ENCODE measurements at regions not wholly inside any gene's neighbourhood (a gene's known extent, or its start where the extent isn't known, plus 50 kb on each side); places are given as distances from the start of the nearest gene placed in this dataset.

GRCh38 chr20:24770628-24771541, 178.2 kb upstream of the CST7 start:
- ChIA-PET CTCF (no interaction called here), POLR2A (no interaction called here)
- no TSS peak for BruUV-seq (replicated peaks)
- no peak overlapping the region for H2AFZ ChIP-seq (ENCODE audit: low read depth, low read length)
- H3K9me3 ChIP-seq (replicated peaks; ENCODE audit: control insufficient read depth, insufficient read depth, low read length), result no peaks in the 10 kb centered on the region
- no peaks in the 10 kb centered on the region for H3K79me2 ChIP-seq (ENCODE audit: control insufficient read depth, insufficient read depth, low read length)
- no peaks in the 10 kb centered on the region for H3K9me1 ChIP-seq (replicated peaks; ENCODE audit: control insufficient read depth, extremely low read depth, insufficient read depth, low read length)
- DNase-seq (ENCODE audit: low read depth, low spot score) (no peak), FAIRE-seq (no peak)
- no peak overlapping the region for H3K4me3 ChIP-seq (replicated peaks in 1 of 3; ENCODE audit: insufficient read depth in 1 of 3, low read depth in 1 of 3, low read length in 3 of 3)
- H3K36me3 ChIP-seq (ENCODE audit: control insufficient read depth in 2 of 2, extremely low read depth in 1 of 2, insufficient read depth in 2 of 2, low read length in 2 of 2), result no peaks in the 10 kb centered on the region
- H4K20me1 ChIP-seq (replicated peaks; ENCODE audit: control insufficient read depth, extremely low read depth, insufficient read depth, low read length), result no peaks in the 10 kb centered on the region
- TF ChIP-seq FOS (IDR thresholded peaks at IDR 0.05; ENCODE audit: borderline replicate concordance, insufficient read depth, low read length), result no peak
- TF ChIP-seq POLR2AphosphoS5 (IDR thresholded peaks at IDR 0.05; ENCODE audit: insufficient read depth, low read depth, low read length), result no peak
- TF ChIP-seq EZH2 (IDR thresholded peaks at IDR 0.05; ENCODE audit: borderline replicate concordance, low read depth, low read length, severe bottlenecking), result no peak
- no peak for TF ChIP-seq JUN (IDR thresholded peaks at IDR 0.05; ENCODE audit: borderline replicate concordance, insufficient read depth, insufficient read length, low read depth)
- no peak for TF ChIP-seq CTCF (IDR thresholded peaks at IDR 0.05; ENCODE audit: extremely low read depth in 1 of 2, insufficient read depth in 1 of 2, low read depth in 1 of 2, low read length in 2 of 2)
- no peak for TF ChIP-seq GATA2 (IDR thresholded peaks at IDR 0.05; ENCODE audit: insufficient read depth, insufficient read length, low read depth, low read length)
- TF ChIP-seq POLR2A (IDR thresholded peaks at IDR 0.05; ENCODE audit: low read depth, low read length), result no peak
- TF ChIP-seq MAX (IDR thresholded peaks at IDR 0.05; ENCODE audit: insufficient read depth, insufficient read length), result no peak
- no peak for TF ChIP-seq MYC (IDR thresholded peaks at IDR 0.05; ENCODE audit: low read depth, low read length)
- no peak overlapping the region for H3K27ac ChIP-seq (ENCODE audit: insufficient read depth, low read depth, low read length)
- H3K4me1 ChIP-seq (ENCODE audit: control insufficient read depth, extremely low read depth, insufficient read depth, low read length), result no peaks in the 10 kb centered on the region
- dilution Hi-C loops (cut with MboI; ENCODE audit: extremely low pct_ligation_motif_present, low sequenced_read_pairs) (no loop called here), intact Hi-C loops (cut with micrococcal nuclease) (no loop called here)
- no peak overlapping the region for H3K4me2 ChIP-seq (ENCODE audit: insufficient read depth, low read length)
- no peaks in the 10 kb centered on the region for H3K27me3 ChIP-seq (ENCODE audit: control insufficient read depth in 2 of 2, insufficient read depth in 2 of 2, low read length in 2 of 2)
- no peak overlapping the region for H3K9ac ChIP-seq (replicated peaks; ENCODE audit: extremely low read depth, insufficient read depth, low read length)

Data from endothelial cell of umbilical vein (primary cell).